ENCODE measurements at regions not wholly inside any gene's neighbourhood (a gene's known extent, or its start where the extent isn't known, plus 50 kb on each side); places are given as distances from the start of the nearest gene placed in this dataset.

DNA sequence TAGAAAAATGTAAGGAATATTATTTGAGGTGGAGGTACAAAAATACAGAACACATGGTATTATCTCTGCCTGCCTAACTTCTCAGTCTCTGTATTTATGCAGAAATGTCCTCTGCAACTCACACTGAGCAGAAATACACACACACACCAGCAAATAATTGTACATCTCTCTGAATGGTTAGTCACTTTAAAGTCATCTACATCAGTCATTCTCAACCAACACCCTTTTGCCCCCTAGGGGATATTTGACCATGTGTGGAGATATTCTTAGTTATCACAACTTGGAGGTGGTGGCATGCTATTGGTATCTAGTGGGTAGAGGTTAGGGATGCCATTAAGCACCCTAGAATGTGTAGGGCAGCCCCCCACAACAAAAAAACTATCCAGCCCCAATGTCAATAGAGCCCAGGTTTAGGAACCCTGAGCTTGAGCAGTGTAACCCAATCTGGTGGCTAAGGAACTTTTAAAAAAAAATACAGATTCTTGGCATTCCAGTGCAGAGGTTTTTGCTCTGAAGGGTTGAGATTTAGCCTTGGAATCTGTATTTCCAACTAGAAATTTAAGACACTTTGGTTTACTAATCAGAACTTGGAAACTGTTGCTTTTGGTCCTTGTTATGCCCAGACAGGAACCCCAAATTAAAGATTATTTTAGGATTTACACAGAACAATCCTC lies 183.8 kb downstream of the TBX5 start:
- intact Hi-C loops (cut with DNase I): no loop called here
- no peaks in the 10 kb centered on the region for H3K27me3 ChIP-seq
- DNase-seq: no peak

GRCh38 chr12:114221136-114221833 lies 184.7 kb downstream of the TBX5 start:
- TF ChIP-seq POLR2A (IDR thresholded peaks at IDR 0.05): no peak
- peaks cover 0 to 10% (median 0%) of the 10 kb centered on the region in 3 donors for H3K9me3 ChIP-seq
- no peak for ATAC-seq
- H3K27ac ChIP-seq: no peak overlapping the region
- intact Hi-C loops (cut with DNase I): no loop called here
- no peaks in the 10 kb centered on the region for H3K36me3 ChIP-seq (replicated peaks in 1 of 2; ENCODE audit: insufficient read depth in 1 of 2, low read depth in 2 of 2)
- H3K4me3 ChIP-seq: no peak overlapping the region
- no peaks in the 10 kb centered on the region for H3K4me1 ChIP-seq
- 44 to 52% methylated on average over 8 of the region's 8 CpGs for WGBS, 2 donors
- DNase-seq: no peak
- no peaks in the 10 kb centered on the region for H3K27me3 ChIP-seq

More for the DNA sequence above, 183.8 kb downstream of the TBX5 start:
- H3K4me3 ChIP-seq: no peak overlapping the region
- no peaks in the 10 kb centered on the region for H3K4me1 ChIP-seq
- peaks cover 0 to 8% (median 0%) of the 10 kb centered on the region in 3 donors for H3K9me3 ChIP-seq
- no peaks in the 10 kb centered on the region for H3K36me3 ChIP-seq (replicated peaks in 1 of 2; ENCODE audit: insufficient read depth in 1 of 2, low read depth in 2 of 2)
- TF ChIP-seq POLR2A (IDR thresholded peaks at IDR 0.05) (no peak), CTCF (IDR thresholded peaks at IDR 0.05) (no peak)
- H3K27ac ChIP-seq: no peak overlapping the region
- no peak for ATAC-seq

DNA sequence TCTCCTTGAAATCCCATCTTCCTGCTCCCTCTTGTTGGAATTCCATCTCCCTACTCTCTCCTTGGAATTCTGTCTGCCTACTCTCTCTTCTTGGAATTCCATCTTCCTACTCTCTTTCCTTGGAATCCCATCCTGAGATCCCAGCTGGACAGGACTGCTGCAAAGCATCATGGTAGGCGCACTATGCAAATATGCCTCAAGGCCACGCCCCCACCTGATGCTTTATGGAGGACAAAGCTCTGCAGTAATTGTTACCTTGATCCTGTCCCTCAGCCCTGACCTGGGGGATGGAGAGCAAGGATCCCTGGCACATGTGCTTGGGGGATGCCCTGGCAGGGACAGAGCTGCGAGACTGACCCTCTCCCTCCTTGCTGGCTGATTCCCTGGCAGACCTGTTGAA lies 185.6 kb downstream of the TBX5 start:
- Histone ChIP-seq H3K9me3 (peaks cover 0 to 10% (median 0%) of the 10 kb centered on the region in 3 donors), H3K4me1 (no peaks in the 10 kb centered on the region), H3K27ac (no peak overlapping the region), H3K4me3 (no peak overlapping the region), H3K36me3 (replicated peaks in 1 of 2; ENCODE audit: insufficient read depth in 1 of 2, low read depth in 2 of 2) (no peaks in the 10 kb centered on the region), H3K27me3 (no peaks in the 10 kb centered on the region)
- no peak for TF ChIP-seq CTCF (IDR thresholded peaks at IDR 0.05)
- no peak for TF ChIP-seq POLR2A (IDR thresholded peaks at IDR 0.05)
- 41 to 43% methylated on average over 3 of the region's 3 CpGs for WGBS, 2 donors
- ATAC-seq (no peak), DNase-seq (no peak)
- intact Hi-C loops (cut with DNase I): no loop called here

GRCh38 chr12:114218136-114218535 lies 187.8 kb downstream of the TBX5 start:
- DNase-seq: no peak
- no peak for ATAC-seq

More at GRCh38 chr12:114218136-114218535, 187.8 kb downstream of the TBX5 start:
- no peaks in the 10 kb centered on the region for H3K4me1 ChIP-seq
- no peak overlapping the region for H3K4me3 ChIP-seq
- no peaks in the 10 kb centered on the region for H3K27me3 ChIP-seq
- no peaks in the 10 kb centered on the region for H3K36me3 ChIP-seq (replicated peaks in 1 of 2; ENCODE audit: insufficient read depth in 1 of 2, low read depth in 2 of 2)
- TF ChIP-seq CTCF (IDR thresholded peaks at IDR 0.05) (no peak), POLR2A (IDR thresholded peaks at IDR 0.05) (no peak)
- H3K27ac ChIP-seq: no peak overlapping the region
- 60 to 67% methylated on average over 2 of the region's 2 CpGs for WGBS, 2 donors
- intact Hi-C loops (cut with DNase I): no loop called here
- peaks cover 0 to 10% (median 0%) of the 10 kb centered on the region in 3 donors for H3K9me3 ChIP-seq

Measured in body of pancreas (tissue), 4 donors.